Mesendoderm (in vitro differentiated cells): ENCODE measurements at regions not wholly inside any gene's neighbourhood (a gene's known extent, or its start where the extent isn't known, plus 50 kb on each side); places are given as distances from the start of the nearest gene placed in this dataset.
A peak's percentile ranks its signal among the peaks of the same experiment; 100 is the strongest.

Source experiments
- DNase-seq: peaks from one replicate; pipeline ENCODE4 v3.0.0; 2013
- H2AK5ac ChIP-seq: 2 replicates; pipeline ENCODE4 v1.6.1; 2013; ENCODE audit warnings: low read length, inconsistent platforms
- H2BK120ac ChIP-seq: 2 replicates; pipeline ENCODE4 v1.6.1; 2013; ENCODE audit warnings: low read depth, mild to moderate bottlenecking, low read length, moderate library complexity, mixed read lengths
- H2BK15ac ChIP-seq: replicated peaks from 2 replicates; pipeline ENCODE4 v1.6.1; 2013; ENCODE audit warnings: low read depth, mild to moderate bottlenecking, moderate library complexity
- H2BK5ac ChIP-seq: 2 replicates; pipeline ENCODE4 v1.6.1; 2013; ENCODE audit warnings: low read length, inconsistent platforms
- H3K18ac ChIP-seq: 2 replicates; pipeline ENCODE4 v1.6.1; 2013; ENCODE audit warnings: mild to moderate bottlenecking, low read length, mixed read lengths
- H3K23ac ChIP-seq: one replicate; pipeline ENCODE4 v1.6.1; 2013; ENCODE audit warnings: low read length
- H3K27ac ChIP-seq: 2 replicates; pipeline ENCODE4 v1.5.1; 2013; ENCODE audit warnings: low read depth, mild to moderate bottlenecking, inconsistent platforms, low read length, moderate library complexity
- H3K27me3 ChIP-seq: 2 replicates; pipeline ENCODE4 v1.6.1; 2013; ENCODE audit warnings: low read length, control low read depth, mild to moderate bottlenecking, inconsistent platforms; ENCODE audit not compliant: insufficient read depth, poor library complexity
- H3K36me3 ChIP-seq: 2 replicates; pipeline ENCODE4 v1.6.1; 2013; ENCODE audit warnings: low read length, inconsistent platforms; ENCODE audit not compliant: control insufficient read depth, insufficient read depth
- H3K4ac ChIP-seq: one replicate; pipeline ENCODE4 v1.6.1; 2013; ENCODE audit warnings: low read depth, mild to moderate bottlenecking, low read length, moderate library complexity
- H3K4me1 ChIP-seq: 2 replicates; pipeline ENCODE4 v1.6.1; 2013; ENCODE audit warnings: low read depth, low read length, inconsistent platforms; ENCODE audit not compliant: control insufficient read depth
- H3K4me2 ChIP-seq: 2 replicates; pipeline ENCODE4 v1.6.1; 2013; ENCODE audit warnings: low read length
- H3K4me3 ChIP-seq: 2 replicates; pipeline ENCODE4 v1.5.1; 2013; ENCODE audit warnings: mild to moderate bottlenecking, low read length
- H3K56ac ChIP-seq: one replicate; pipeline ENCODE4 v1.6.1; 2013; ENCODE audit warnings: low read length
- H3K79me1 ChIP-seq: 2 replicates; pipeline ENCODE4 v1.6.1; 2013; ENCODE audit warnings: low read length, inconsistent platforms
- H3K79me2 ChIP-seq: 2 replicates; pipeline ENCODE4 v1.6.1; 2013; ENCODE audit warnings: mild to moderate bottlenecking, low read length; ENCODE audit not compliant: control insufficient read depth, insufficient read depth
- H3K9ac ChIP-seq: 2 replicates; pipeline ENCODE4 v1.6.1; 2013; ENCODE audit warnings: low read length, inconsistent platforms
- H4K5ac ChIP-seq: one replicate; pipeline ENCODE4 v1.6.1; 2013; ENCODE audit warnings: low read length
- H4K8ac ChIP-seq: one replicate; pipeline ENCODE4 v1.6.1; 2013; ENCODE audit warnings: low read depth, mild to moderate bottlenecking, control low read depth, low read length, moderate library complexity
- WGBS: extraction: QIAGEN DNeasy Blood & Tissue Kit; methylation state at CpG from one replicate; pipeline ENCODE4 v1.1.7; 2013; ENCODE audit warnings: low lambda C conversion rate, missing lambda C conversion rate; ENCODE audit not compliant: insufficient coverage; ENCODE audit errors: extremely low coverage; 5-methylcytosine and 5-hydroxymethylcytosine counted together

DNA sequence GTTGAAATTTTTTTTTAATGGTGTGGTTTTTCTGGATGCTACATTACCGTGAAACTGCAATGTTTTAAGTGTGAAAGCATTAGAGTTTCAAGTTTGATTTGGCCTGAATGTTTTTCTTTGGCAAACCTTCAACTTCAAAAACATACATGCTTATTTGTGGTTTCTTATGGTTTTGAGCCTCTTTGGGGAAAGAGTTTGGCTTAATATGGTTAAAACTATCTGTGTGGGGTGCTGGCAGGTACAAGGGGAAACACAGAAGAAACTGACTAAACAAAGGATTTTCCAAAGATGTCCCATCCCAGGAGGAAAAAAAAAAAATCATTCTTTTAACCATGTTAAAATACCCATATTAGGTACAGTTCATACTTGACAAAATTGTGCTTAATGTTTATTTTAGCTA is 121.1 kb downstream of the HGF start:
- Histone ChIP-seq H3K4me1 (no peaks in the 10 kb centered on the region), H3K56ac (no peak overlapping the region), H4K8ac (no peak overlapping the region), H4K5ac (no peak overlapping the region), H3K4ac (no peak overlapping the region), H3K27ac (no peak overlapping the region), H2BK15ac (no peak overlapping the region), H3K23ac (no peak overlapping the region), H3K18ac (no peak overlapping the region), H2BK5ac (no peak overlapping the region), H3K9ac (no peak overlapping the region), H3K79me2 (no peaks in the 10 kb centered on the region), H3K4me3 (no peak overlapping the region), H3K79me1 (no peaks in the 10 kb centered on the region), H3K27me3 (no peaks in the 10 kb centered on the region), H2AK5ac (no peak overlapping the region), H3K36me3 (no peaks in the 10 kb centered on the region), H2BK120ac (no peak overlapping the region), H3K4me2 (no peak overlapping the region)
- no peak for DNase-seq
- WGBS = no CpG with 5 or more reads among the region's 1 CpG

DNA sequence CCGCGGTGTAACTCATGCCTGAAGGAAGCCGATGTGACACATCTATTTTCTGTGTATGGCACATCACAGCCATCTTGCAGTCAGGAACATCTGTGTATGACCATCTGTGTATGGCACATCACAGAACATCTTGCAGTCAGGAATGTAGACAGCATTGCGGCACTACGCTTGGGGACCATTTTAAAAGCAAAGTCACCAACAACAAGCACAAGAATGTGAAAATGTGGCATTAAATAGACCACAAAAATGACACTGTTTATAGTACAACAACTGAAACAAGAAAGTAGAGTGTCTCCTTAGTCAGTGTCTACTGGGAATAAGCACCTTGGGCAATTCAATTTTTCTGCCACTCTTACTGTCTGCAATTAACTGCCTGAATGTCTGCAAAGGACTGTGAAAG is 124.4 kb downstream of the HGF start:
- no peak for DNase-seq
- Histone ChIP-seq H3K56ac (no peak overlapping the region), H2BK15ac (no peak overlapping the region), H3K27me3 (no peaks in the 10 kb centered on the region), H2AK5ac (no peak overlapping the region), H3K27ac (no peak overlapping the region), H3K18ac (no peak overlapping the region), H3K79me1 (no peaks in the 10 kb centered on the region), H4K8ac (no peak overlapping the region), H3K9ac (no peak overlapping the region), H3K4ac (no peak overlapping the region), H3K4me2 (no peak overlapping the region), H3K79me2 (no peaks in the 10 kb centered on the region), H2BK5ac (no peak overlapping the region), H3K36me3 (no peaks in the 10 kb centered on the region), H3K4me3 (no peak overlapping the region), H2BK120ac (no peak overlapping the region), H3K4me1 (no peaks in the 10 kb centered on the region), H4K5ac (no peak overlapping the region), H3K23ac (no peak overlapping the region)
- WGBS = no CpG with 5 or more reads among the region's 5 CpGs

DNA sequence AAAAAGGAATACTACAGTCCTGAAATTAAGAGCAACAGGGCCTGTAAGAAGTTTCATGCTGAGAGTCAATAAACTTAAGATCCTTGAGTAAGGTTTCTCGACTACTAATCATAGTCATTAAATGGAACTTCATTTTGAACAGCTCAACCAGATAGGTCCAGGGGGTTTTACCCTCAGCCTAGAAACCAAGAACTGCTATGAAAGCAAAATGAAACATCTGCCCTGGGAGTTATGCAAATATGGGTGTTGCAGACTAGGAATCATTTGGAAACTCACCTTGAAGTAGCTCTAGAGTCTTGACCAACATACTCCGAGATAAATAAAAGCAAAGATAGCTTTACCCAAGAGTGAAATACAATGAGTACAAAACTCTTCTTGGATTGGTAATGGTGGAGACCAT is 128.0 kb downstream of the HGF start:
- no peak overlapping the region for H4K5ac ChIP-seq
- no peaks in the 10 kb centered on the region for H3K79me2 ChIP-seq
- H3K56ac ChIP-seq = no peak overlapping the region
- no CpG with 5 or more reads among the region's 2 CpGs for WGBS
- no peak overlapping the region for H3K23ac ChIP-seq
- H3K4me3 ChIP-seq = no peak overlapping the region
- no peaks in the 10 kb centered on the region for H3K4me1 ChIP-seq
- no peak overlapping the region for H3K9ac ChIP-seq
- no peak for DNase-seq
- no peak overlapping the region for H3K27ac ChIP-seq
- H3K4me2 ChIP-seq = no peak overlapping the region
- no peak overlapping the region for H2AK5ac ChIP-seq
- H4K8ac ChIP-seq = no peak overlapping the region
- no peaks in the 10 kb centered on the region for H3K79me1 ChIP-seq
- H3K36me3 ChIP-seq = no peaks in the 10 kb centered on the region
- H3K4ac ChIP-seq = no peak overlapping the region
- no peak overlapping the region for H2BK120ac ChIP-seq
- H2BK5ac ChIP-seq = no peak overlapping the region
- no peak overlapping the region for H2BK15ac ChIP-seq
- no peaks in the 10 kb centered on the region for H3K27me3 ChIP-seq
- H3K18ac ChIP-seq = no peak overlapping the region

DNA sequence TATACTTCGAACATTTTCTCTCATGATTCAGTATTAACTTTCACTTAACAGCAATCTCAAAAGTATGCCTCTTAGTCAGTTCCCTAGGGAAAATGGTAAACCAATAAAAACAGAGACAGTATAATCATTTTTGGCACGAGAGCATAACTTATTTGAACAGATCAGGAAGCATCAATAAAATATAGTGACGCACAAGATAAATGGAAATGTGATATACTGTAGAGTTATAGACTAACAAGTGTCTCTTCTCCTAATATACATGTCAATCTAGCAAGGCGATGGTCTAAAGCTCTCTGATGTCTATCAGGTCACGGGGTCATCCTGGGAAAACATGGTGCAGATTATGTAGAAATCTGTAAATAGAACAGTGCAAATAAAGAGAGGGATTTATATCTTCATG is 131.6 kb downstream of the HGF start:
- H3K18ac ChIP-seq = no peak overlapping the region
- no peak overlapping the region for H3K56ac ChIP-seq
- no peaks in the 10 kb centered on the region for H3K36me3 ChIP-seq
- DNase-seq = no peak
- H2AK5ac ChIP-seq = no peak overlapping the region
- no peaks in the 10 kb centered on the region for H3K79me1 ChIP-seq
- H3K4me1 ChIP-seq = no peaks in the 10 kb centered on the region
- no peaks in the 10 kb centered on the region for H3K27me3 ChIP-seq
- H4K5ac ChIP-seq = no peak overlapping the region
- H2BK120ac ChIP-seq = no peak overlapping the region
- no peaks in the 10 kb centered on the region for H3K79me2 ChIP-seq
- H3K23ac ChIP-seq = no peak overlapping the region
- no peak overlapping the region for H2BK15ac ChIP-seq
- no peak overlapping the region for H3K9ac ChIP-seq
- no peak overlapping the region for H3K27ac ChIP-seq
- no peak overlapping the region for H4K8ac ChIP-seq
- H3K4me3 ChIP-seq = no peak overlapping the region
- H2BK5ac ChIP-seq = no peak overlapping the region
- H3K4ac ChIP-seq = no peak overlapping the region
- no CpG with 5 or more reads among the region's 5 CpGs for WGBS
- no peak overlapping the region for H3K4me2 ChIP-seq

DNA sequence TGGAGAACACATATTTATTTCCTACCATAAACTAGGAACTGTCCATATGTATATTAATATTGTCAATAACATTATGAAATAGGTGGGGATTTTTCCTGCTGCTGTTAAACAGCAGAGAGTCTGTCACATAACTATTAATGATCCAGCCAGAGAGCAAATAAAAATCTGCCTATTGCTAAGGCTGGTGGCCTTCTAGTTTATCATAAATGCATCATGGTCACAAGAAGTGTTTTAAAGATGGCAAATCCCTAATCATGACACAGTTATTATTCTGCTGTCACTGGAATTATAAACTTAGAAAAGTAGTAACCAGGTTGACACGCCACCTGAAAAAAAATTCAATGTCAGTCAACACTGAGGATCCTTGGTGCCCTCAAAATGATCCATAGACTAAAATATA is 132.3 kb downstream of the HGF start:
- Histone ChIP-seq H4K5ac (no peak overlapping the region), H3K4ac (no peak overlapping the region), H4K8ac (no peak overlapping the region), H2BK120ac (no peak overlapping the region), H3K79me1 (no peaks in the 10 kb centered on the region), H3K4me2 (no peak overlapping the region), H3K56ac (no peak overlapping the region), H3K4me1 (no peaks in the 10 kb centered on the region), H3K27me3 (no peaks in the 10 kb centered on the region), H3K9ac (no peak overlapping the region), H3K18ac (no peak overlapping the region), H2BK5ac (no peak overlapping the region), H2AK5ac (no peak overlapping the region), H3K23ac (no peak overlapping the region), H2BK15ac (no peak overlapping the region), H3K27ac (no peak overlapping the region), H3K79me2 (no peaks in the 10 kb centered on the region), H3K36me3 (no peaks in the 10 kb centered on the region), H3K4me3 (no peak overlapping the region)
- DNase-seq = no peak
- WGBS = no CpG with 5 or more reads among the region's 1 CpG

DNA sequence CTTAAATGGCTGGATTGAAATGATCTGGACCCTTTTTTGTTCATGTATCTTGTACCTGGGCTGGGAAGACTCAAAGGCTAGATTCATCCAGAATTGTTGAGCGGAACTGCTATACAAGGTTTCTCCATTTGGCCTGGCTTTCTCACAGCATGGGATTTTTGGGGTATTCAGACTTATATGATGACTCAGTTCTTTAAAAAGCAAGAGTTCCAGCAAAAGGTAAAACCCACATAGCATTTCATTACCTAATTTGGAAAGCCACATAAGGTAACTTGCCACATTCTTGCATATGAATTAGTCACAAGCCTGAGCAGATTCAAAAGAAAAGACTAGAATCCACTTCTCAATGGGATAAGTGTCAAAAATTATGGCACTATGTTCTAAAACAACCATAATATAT is 137.4 kb downstream of the HGF start:
- peak; percentile 58 for DNase-seq
- Histone ChIP-seq H2BK120ac (no peak overlapping the region), H3K4me3 (no peak overlapping the region), H3K4me1 (no peaks in the 10 kb centered on the region), H2BK15ac (no peak overlapping the region), H3K27ac (no peak overlapping the region), H3K27me3 (no peaks in the 10 kb centered on the region), H4K8ac (peak overlapping the region; percentile 56), H3K4ac (no peak overlapping the region), H2AK5ac (no peak overlapping the region), H3K79me1 (no peaks in the 10 kb centered on the region), H3K4me2 (no peak overlapping the region), H3K23ac (no peak overlapping the region), H3K79me2 (no peaks in the 10 kb centered on the region), H3K36me3 (no peaks in the 10 kb centered on the region), H2BK5ac (no peak overlapping the region), H3K9ac (no peak overlapping the region), H3K56ac (no peak overlapping the region), H4K5ac (no peak overlapping the region), H3K18ac (no peak overlapping the region)
- WGBS = no CpG with 5 or more reads among the region's 1 CpG
